Activated naive CD4-positive, alpha-beta T cell treated with anti-CD3 and anti-CD28 coated beads for 36 hours (primary cell): ENCODE measurements at regions not wholly inside any gene's neighbourhood (a gene's known extent, or its start where the extent isn't known, plus 50 kb on each side); places are given as distances from the start of the nearest gene placed in this dataset.
"Not testable (repeated sequence)": the region's sequence is repeated elsewhere in the genome, so short reads cannot be mapped to it uniquely, and the experiment has no call there.

Source experiments
- CTCF ChIA-PET: fragments of 350-600 bp; sonication (Branson Sonifier 250); formaldehyde crosslinking; loops from one replicate; lab custom pipeline; 2021; ENCODE audit warnings: antibody characterized with exemption; lab: Charles Lee
- DNase-seq: peaks from one replicate; pipeline ENCODE4 v3.0.0-alpha.2; 2020
- H3K27ac Mint-ChIP-seq: one replicate; pipeline ENCODE4 v1.8.0; 2021; ENCODE audit warnings: mild to moderate bottlenecking, mixed read lengths
- H3K27me3 Mint-ChIP-seq: one replicate; pipeline ENCODE4 v1.8.0; 2021; ENCODE audit warnings: low read depth, mixed read lengths
- H3K36me3 Mint-ChIP-seq: one replicate; pipeline ENCODE4 v1.8.0; 2021; ENCODE audit warnings: low read depth, mixed read lengths
- H3K4me1 Mint-ChIP-seq: one replicate; pipeline ENCODE4 v1.8.0; 2021; ENCODE audit warnings: low read depth, mixed read lengths
- H3K4me3 Mint-ChIP-seq: one replicate; pipeline ENCODE4 v1.8.0; 2021; ENCODE audit warnings: mild to moderate bottlenecking, moderate library complexity, mixed read lengths
- H3K9me3 Mint-ChIP-seq: one replicate; pipeline ENCODE4 v1.8.0; 2021; ENCODE audit warnings: mixed read lengths
- intact Hi-C: fragments of 100-400 bp; cut with micrococcal nuclease; formaldehyde crosslinking; loops from one replicate; pipeline ENCODE4 v1.15.1; 2023

- DNase-seq, result no peak
- Mint-ChIP-seq H3K4me3 (no peak overlapping the region), H3K27me3 (no peaks in the 10 kb centered on the region), H3K4me1 (no peaks in the 10 kb centered on the region), H3K9me3 (peaks cover 8% of the 10 kb centered on the region), H3K27ac (no peak overlapping the region), H3K36me3 (no peaks in the 10 kb centered on the region)
- CTCF ChIA-PET, result no interaction called here
- intact Hi-C loops, result no loop called here
Measured at GRCh38 chr5:51632793-51633192, 249.5 kb downstream of the ISL1 start.

DNA sequence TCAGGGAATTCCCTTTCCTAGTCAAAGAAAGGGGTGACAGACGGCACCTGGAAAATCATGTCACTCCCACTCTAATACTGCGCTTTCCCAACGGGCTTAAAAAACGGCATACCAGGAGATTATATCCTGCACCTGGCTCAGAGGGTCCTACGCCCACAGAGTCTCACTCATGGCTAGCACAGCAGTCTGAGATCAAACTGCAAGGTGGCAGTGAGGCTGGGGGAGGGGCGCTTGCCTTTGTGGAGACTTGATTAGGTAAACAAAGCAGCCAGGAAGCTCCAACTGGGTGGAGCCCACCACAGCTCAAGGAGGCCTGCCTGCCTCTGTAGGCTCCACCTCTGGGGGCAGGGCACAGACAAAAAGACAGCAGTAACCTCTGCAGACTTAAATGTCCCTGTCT, 253.7 kb downstream of the ISL1 start:
- DNase-seq, H3K27ac Mint-ChIP-seq, CTCF ChIA-PET, H3K36me3 Mint-ChIP-seq, H3K4me1 Mint-ChIP-seq, H3K4me3 Mint-ChIP-seq, intact Hi-C loops, H3K27me3 Mint-ChIP-seq: not testable (repeated sequence)
- peaks cover 16% of the 10 kb centered on the region for H3K9me3 Mint-ChIP-seq

GRCh38 chr5:51644976-51645375, 261.7 kb downstream of the ISL1 start:
- CTCF ChIA-PET, result no interaction called here
- intact Hi-C loops, result no loop called here
- H3K4me3 Mint-ChIP-seq, result no peak overlapping the region
- H3K36me3 Mint-ChIP-seq, result no peaks in the 10 kb centered on the region
- no peaks in the 10 kb centered on the region for H3K4me1 Mint-ChIP-seq
- no peaks in the 10 kb centered on the region for H3K27me3 Mint-ChIP-seq
- DNase-seq, result no peak
- H3K9me3 Mint-ChIP-seq, result peaks cover 8% of the 10 kb centered on the region
- no peak overlapping the region for H3K27ac Mint-ChIP-seq

- intact Hi-C loops, result no loop called here
- Mint-ChIP-seq H3K4me1 (no peaks in the 10 kb centered on the region), H3K27me3 (no peaks in the 10 kb centered on the region), H3K4me3 (no peak overlapping the region), H3K27ac (no peak overlapping the region), H3K9me3 (peaks cover 4% of the 10 kb centered on the region), H3K36me3 (no peaks in the 10 kb centered on the region)
- CTCF ChIA-PET, result no interaction called here
- no peak for DNase-seq
Measured at GRCh38 chr5:51646482-51646881, 263.2 kb downstream of the ISL1 start.

DNA sequence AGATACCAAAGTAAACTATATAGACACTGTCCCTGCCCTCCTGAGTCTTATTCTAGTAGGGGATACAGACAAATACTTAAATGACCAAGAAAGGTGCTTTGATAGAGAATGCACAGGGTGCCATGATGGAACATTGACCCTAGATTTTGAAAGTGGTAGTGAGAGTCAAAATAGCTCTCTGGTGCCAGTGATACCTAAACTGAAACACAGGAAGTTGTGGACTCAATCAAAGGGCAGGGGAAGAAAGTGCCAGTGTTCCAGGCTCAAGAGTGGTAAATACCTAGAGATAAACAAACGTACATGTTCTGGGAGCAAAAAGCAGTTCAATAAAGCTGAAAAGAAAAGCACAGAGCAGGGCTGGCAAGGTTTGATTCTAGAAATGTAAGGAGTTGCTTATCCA, 267.6 kb downstream of the ISL1 start:
- Mint-ChIP-seq H3K9me3 (peaks cover 4% of the 10 kb centered on the region), H3K4me3 (no peak overlapping the region), H3K36me3 (no peaks in the 10 kb centered on the region), H3K27ac (no peak overlapping the region), H3K27me3 (no peaks in the 10 kb centered on the region), H3K4me1 (no peaks in the 10 kb centered on the region)
- DNase-seq, result no peak
- intact Hi-C loops, result no loop called here
- CTCF ChIA-PET, result no interaction called here

- H3K4me3 Mint-ChIP-seq, result no peak overlapping the region
- intact Hi-C loops, result no loop called here
- H3K27ac Mint-ChIP-seq, result no peak overlapping the region
- peaks cover 4% of the 10 kb centered on the region for H3K9me3 Mint-ChIP-seq
- H3K27me3 Mint-ChIP-seq, result no peaks in the 10 kb centered on the region
- CTCF ChIA-PET, result no interaction called here
- H3K4me1 Mint-ChIP-seq, result no peaks in the 10 kb centered on the region
- no peaks in the 10 kb centered on the region for H3K36me3 Mint-ChIP-seq
- no peak for DNase-seq
Measured at GRCh38 chr5:51651476-51651875, 268.2 kb downstream of the ISL1 start.

DNA sequence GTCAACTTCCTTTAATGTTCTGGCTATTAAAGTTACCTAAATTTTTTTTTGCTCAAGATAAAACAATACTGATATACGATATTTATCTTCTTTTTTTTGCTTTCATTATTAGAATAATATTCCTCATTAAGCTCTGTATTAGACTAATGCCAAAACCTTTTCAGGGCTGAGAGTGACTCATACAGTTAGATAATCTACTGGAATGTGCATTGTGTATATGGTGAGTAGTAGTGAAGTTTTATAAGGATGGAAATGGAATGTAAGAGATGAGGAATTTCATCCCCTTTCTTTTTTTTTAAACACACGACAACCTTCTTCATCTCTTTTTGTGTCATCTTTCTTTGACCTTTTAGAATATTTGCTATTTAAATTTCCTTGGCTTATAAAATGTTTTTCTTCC, 268.6 kb downstream of the ISL1 start:
- Mint-ChIP-seq H3K4me3 (no peak overlapping the region), H3K4me1 (no peaks in the 10 kb centered on the region), H3K36me3 (no peaks in the 10 kb centered on the region), H3K27me3 (no peaks in the 10 kb centered on the region), H3K27ac (no peak overlapping the region), H3K9me3 (peaks cover 4% of the 10 kb centered on the region)
- CTCF ChIA-PET, result no interaction called here
- no peak for DNase-seq
- intact Hi-C loops, result no loop called here

DNA sequence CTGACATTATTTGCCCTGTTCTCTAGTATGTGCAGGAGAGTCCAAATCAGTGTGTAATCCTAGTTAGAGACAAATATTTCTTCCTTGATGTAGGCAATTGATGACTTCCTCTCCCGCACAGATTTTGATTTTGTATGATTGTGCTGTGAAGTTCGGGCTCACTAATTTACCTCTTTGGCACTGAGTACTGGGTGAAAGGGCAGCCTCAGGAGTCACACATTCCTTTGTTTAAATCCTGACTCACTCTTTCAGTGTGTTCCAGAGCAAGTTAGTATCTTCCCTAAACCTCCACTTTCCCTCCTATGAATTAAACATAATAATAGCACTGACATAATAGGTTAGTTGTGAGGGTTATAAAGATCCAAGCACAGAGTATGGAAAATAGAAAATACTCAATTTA, 269.7 kb downstream of the ISL1 start:
- Mint-ChIP-seq H3K27me3 (no peaks in the 10 kb centered on the region), H3K36me3 (no peaks in the 10 kb centered on the region), H3K4me3 (no peak overlapping the region), H3K9me3 (no peaks in the 10 kb centered on the region), H3K4me1 (no peaks in the 10 kb centered on the region), H3K27ac (no peak overlapping the region)
- intact Hi-C loops, result no loop called here
- CTCF ChIA-PET, result no interaction called here
- no peak for DNase-seq

- Mint-ChIP-seq H3K9me3 (no peaks in the 10 kb centered on the region), H3K36me3 (no peaks in the 10 kb centered on the region), H3K27ac (no peak overlapping the region), H3K27me3 (no peaks in the 10 kb centered on the region), H3K4me1 (no peaks in the 10 kb centered on the region), H3K4me3 (no peak overlapping the region)
- no peak for DNase-seq
- intact Hi-C loops, result no loop called here
- CTCF ChIA-PET, result no interaction called here
Measured at GRCh38 chr5:51657340-51658240, 274.3 kb downstream of the ISL1 start.

DNA sequence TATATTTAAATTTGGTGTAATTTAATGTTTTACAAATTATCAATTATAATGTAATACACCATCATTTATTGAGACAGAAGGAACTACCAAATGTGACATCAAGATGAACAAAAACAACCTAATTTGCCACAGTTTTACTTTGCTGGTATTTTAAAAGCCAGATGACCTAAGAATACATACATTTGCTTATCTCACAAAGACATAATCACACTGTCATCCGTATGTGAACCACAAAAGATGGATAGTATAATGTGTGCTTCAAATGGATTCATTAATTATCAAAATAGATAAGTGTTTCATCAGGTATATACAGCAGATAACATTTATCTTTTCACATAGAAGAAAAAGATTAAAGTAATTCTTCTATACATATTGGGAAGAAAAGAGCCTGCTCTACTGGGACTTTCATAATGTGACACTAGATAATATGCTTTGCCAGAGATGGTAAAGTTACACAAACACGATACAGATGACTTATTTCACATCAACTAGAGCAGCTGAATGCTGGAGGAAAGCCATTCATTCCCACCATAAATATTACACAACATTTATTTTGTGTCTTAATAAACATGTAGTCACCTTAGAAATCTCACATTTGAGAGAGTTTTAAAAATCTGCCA, 278.5 kb downstream of the ISL1 start:
- intact Hi-C loops, result no loop called here
- Mint-ChIP-seq H3K36me3 (no peaks in the 10 kb centered on the region), H3K27ac (no peak overlapping the region), H3K9me3 (no peaks in the 10 kb centered on the region), H3K27me3 (no peaks in the 10 kb centered on the region), H3K4me3 (no peak overlapping the region), H3K4me1 (no peaks in the 10 kb centered on the region)
- no peak for DNase-seq
- CTCF ChIA-PET, result no interaction called here

GRCh38 chr5:51664491-51665250, 281.4 kb downstream of the ISL1 start:
- intact Hi-C loops, result no loop called here
- Mint-ChIP-seq H3K27ac (no peak overlapping the region), H3K4me3 (no peak overlapping the region), H3K27me3 (no peaks in the 10 kb centered on the region), H3K36me3 (no peaks in the 10 kb centered on the region), H3K4me1 (no peaks in the 10 kb centered on the region), H3K9me3 (no peaks in the 10 kb centered on the region)
- CTCF ChIA-PET, result no interaction called here
- no peak for DNase-seq

DNA sequence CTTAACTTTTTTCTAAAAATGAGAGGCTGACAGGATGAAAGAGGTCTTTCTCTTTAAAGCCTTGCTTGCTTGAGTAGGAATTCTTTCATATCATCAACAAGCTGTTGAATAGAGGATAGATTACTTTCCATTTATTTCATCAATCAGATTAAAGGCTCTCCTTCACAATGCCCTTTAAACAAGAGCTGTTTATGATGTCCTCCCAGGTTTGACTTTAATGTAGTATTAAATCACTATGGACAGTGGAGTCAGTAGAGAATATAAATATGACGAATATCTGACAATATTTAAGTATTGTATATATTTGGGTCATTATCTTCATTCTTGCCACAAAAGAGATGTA, 282.0 kb downstream of the ISL1 start:
- Mint-ChIP-seq H3K9me3 (no peaks in the 10 kb centered on the region), H3K27me3 (no peaks in the 10 kb centered on the region), H3K4me1 (no peaks in the 10 kb centered on the region), H3K27ac (no peak overlapping the region), H3K36me3 (no peaks in the 10 kb centered on the region), H3K4me3 (no peak overlapping the region)
- CTCF ChIA-PET, result no interaction called here
- no peak for DNase-seq
- intact Hi-C loops, result no loop called here

- CTCF ChIA-PET, result no interaction called here
- intact Hi-C loops, result no loop called here
- no peaks in the 10 kb centered on the region for H3K27me3 Mint-ChIP-seq
- H3K36me3 Mint-ChIP-seq, result no peaks in the 10 kb centered on the region
- no peak for DNase-seq
- H3K27ac Mint-ChIP-seq, result no peak overlapping the region
- H3K4me3 Mint-ChIP-seq, result no peak overlapping the region
- H3K4me1 Mint-ChIP-seq, result no peaks in the 10 kb centered on the region
- H3K9me3 Mint-ChIP-seq, result peaks cover 7% of the 10 kb centered on the region
Measured at GRCh38 chr5:51669095-51669494, 285.8 kb downstream of the ISL1 start.
